ENCODE measurements at regions not wholly inside any gene's neighbourhood (a gene's known extent, or its start where the extent isn't known, plus 50 kb on each side); places are given as distances from the start of the nearest gene placed in this dataset.
"Not testable (repeated sequence)": the region's sequence is repeated elsewhere in the genome, so short reads cannot be mapped to it uniquely, and the experiment has no call there.

- DNase-seq (ENCODE audit: extremely low read depth, low read depth, low spot score): no peak
These were observed 473.3 kb upstream of the CD180 start for GRCh38 chr5:67669916-67670315.

DNA sequence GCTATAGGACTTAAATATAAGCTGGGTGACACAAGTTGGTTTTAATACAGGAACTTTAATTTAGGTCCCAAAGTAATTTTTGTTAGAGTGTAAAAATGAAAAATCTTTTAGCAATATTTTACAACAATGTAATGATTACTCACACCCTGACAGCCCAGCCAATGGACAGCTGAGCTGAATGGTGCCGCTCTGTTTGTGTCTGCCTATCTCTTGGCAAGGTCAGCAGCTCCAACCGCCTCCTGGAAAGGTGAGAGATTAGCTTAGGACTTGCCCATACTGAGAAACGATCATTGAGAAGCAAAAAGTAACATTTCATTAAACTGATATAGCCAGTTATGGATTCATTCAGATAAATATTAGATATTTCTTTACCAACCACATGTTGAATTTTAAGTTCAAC, 463.6 kb upstream of the CD180 start:
- DNase-seq (ENCODE audit: extremely low read depth, low read depth, low spot score): no peak

DNA sequence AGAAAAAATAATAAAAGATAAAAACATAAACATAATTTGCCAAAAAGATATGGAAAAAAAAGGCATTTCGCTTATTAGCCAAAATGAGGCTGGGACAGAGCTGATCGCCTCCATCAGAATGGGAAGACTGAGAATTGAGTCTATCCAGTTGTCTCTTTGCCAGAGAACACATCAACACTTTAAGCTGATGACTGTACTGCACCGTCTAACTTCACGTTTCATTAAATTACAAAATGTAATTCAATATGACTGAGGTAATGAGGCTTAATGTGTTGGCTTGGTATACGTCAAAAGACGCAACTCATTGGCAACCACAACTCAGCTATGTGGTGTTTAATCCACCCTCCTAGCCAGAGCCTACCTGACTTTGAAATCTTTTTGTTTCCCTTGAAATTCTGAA, 462.7 kb upstream of the CD180 start:
- no peak for DNase-seq (ENCODE audit: extremely low read depth, low read depth, low spot score)

- DNase-seq (ENCODE audit: extremely low read depth, low read depth, low spot score): no peak
These were observed 460.5 kb upstream of the CD180 start for GRCh38 chr5:67657055-67657454.

DNA sequence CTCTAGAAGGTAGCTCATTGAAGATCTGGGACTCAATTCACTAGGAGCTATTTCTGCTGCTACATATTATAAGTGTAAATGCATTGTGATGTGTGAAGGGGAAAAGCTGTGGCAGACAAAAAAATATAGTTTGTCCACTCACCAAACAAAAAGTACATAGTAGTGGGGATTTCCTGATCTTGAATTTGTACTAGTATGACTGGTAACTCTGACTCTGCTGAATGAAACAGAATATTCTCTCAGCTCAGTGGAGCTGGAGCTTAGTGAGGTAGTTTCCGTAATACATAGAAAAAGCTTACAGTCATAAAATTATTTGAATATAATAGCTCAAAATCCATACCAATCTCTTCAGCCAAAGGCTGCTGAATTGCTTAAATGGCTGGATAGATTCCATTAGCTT, 455.6 kb upstream of the CD180 start:
- no peak for DNase-seq (ENCODE audit: extremely low read depth, low read depth, low spot score)

GRCh38 chr5:67651180-67651579, 454.6 kb upstream of the CD180 start:
- no peak for DNase-seq (ENCODE audit: extremely low read depth, low read depth, low spot score)

DNA sequence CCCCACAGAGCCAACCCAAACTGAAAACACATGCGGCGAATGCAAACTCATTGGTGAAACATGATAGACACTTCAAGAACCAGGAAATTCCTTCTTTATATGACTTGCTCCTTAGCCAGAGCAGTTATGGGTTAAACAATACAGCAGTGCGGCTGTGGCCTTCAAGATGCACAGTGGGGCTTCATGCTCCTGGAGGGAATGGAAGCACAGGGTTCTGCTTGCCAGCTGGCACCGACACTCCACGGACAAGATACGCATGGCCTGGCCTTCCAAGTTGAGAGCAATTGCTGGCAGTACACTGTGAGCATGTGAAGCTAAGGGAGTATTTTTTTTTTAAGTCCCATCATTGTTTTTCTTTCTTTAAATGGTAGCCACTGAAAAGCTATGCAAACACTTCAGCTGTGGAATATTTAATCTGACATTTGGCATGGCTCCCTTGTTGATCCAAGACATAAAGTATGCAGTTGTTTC, 451.6 kb upstream of the CD180 start:
- DNase-seq (ENCODE audit: extremely low read depth, low read depth, low spot score): no peak

DNA sequence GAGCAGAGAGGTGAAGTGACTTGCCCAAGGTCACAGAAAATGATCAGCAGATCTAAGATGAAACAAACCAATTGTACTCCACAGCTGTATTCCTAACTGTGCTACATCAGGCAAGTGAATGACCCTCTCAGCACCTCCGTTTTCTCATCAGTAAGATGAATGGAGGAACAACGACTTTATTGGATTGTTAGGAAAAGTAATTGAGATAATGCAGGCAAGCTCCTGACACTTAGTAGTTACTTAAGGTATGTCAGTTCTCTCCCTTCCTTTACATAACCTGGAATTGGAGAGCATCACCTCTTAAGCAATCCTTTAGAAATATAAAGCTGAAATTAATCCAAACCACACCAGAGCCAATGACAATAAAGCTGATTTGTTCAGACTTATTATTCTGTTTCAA, 451.2 kb upstream of the CD180 start:
- no peak for DNase-seq (ENCODE audit: extremely low read depth, low read depth, low spot score)

GRCh38 chr5:67644221-67644920, 447.8 kb upstream of the CD180 start:
- DNase-seq (ENCODE audit: extremely low read depth, low read depth, low spot score): no peak

DNA sequence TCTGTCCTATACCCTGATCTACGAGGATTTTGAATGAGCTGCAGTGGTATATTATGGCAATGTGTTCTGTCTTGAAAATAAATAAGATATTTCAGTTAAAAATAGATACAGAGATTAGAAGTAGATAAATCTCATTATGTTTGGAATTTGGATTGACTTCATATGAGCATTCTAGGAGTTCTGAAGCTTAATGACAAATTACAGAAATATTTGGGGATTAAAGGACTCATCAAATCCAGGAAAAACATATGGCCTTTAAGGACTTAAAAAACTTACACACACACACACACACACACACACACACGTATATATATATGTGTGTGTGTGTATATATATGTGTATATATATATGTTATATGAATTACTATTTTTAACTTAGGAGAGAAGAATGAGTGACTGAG, 446.9 kb upstream of the CD180 start:
- DNase-seq (ENCODE audit: extremely low read depth, low read depth, low spot score): no peak

GRCh38 chr5:67639976-67640375, 443.4 kb upstream of the CD180 start:
- DNase-seq (ENCODE audit: extremely low read depth, low read depth, low spot score): no peak

DNA sequence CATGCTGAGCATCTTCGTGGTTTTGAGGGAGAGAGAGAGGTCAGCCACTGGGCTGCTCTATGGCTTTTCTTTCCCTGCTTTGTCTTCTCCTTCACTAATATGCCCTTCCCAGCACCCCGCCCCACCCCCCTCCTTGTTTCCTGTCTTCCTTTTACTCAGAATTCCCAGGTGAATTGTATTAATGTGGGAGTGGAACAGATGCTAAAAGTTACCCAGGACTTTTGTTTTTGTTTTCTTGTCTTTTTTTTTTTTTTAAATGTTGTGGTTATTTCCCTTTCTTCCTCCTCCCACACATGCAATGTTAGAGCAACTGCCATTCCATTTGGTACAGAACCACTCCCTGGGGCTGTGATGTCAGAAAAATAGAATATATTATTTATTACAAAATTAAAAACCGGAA, 442.7 kb upstream of the CD180 start:
- DNase-seq (ENCODE audit: extremely low read depth, low read depth, low spot score): no peak

GRCh38 chr5:67636850-67637524, 440.4 kb upstream of the CD180 start:
- no peak for DNase-seq (ENCODE audit: extremely low read depth, low read depth, low spot score)

DNA sequence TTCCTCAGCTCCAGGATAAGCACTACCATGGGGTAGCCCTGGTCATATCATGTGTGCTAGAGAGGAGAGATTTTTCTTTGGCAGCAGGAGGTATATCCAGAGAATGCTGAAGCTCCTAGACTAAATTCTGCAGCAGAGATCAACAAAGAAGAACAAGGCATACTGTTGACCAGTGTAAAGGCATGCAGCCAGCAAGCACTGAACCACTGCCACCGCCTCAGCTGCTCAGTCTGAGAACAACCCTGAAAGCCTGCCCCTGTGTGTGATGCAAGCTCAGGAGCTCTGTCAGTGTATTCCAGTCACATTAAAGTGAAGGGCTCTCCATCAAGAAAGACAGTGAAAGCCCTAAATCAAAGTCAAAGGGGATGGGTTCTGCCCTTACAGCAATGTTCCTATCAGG, 439.5 kb upstream of the CD180 start:
- DNase-seq (ENCODE audit: extremely low read depth, low read depth, low spot score): no peak

GRCh38 chr5:67627079-67627478, 430.5 kb upstream of the CD180 start:
- not testable (repeated sequence) for DNase-seq (ENCODE audit: extremely low read depth, low read depth, low spot score)

- DNase-seq (ENCODE audit: extremely low read depth, low read depth, low spot score): no peak
These were observed 426.5 kb upstream of the CD180 start for GRCh38 chr5:67623078-67623477.

DNA sequence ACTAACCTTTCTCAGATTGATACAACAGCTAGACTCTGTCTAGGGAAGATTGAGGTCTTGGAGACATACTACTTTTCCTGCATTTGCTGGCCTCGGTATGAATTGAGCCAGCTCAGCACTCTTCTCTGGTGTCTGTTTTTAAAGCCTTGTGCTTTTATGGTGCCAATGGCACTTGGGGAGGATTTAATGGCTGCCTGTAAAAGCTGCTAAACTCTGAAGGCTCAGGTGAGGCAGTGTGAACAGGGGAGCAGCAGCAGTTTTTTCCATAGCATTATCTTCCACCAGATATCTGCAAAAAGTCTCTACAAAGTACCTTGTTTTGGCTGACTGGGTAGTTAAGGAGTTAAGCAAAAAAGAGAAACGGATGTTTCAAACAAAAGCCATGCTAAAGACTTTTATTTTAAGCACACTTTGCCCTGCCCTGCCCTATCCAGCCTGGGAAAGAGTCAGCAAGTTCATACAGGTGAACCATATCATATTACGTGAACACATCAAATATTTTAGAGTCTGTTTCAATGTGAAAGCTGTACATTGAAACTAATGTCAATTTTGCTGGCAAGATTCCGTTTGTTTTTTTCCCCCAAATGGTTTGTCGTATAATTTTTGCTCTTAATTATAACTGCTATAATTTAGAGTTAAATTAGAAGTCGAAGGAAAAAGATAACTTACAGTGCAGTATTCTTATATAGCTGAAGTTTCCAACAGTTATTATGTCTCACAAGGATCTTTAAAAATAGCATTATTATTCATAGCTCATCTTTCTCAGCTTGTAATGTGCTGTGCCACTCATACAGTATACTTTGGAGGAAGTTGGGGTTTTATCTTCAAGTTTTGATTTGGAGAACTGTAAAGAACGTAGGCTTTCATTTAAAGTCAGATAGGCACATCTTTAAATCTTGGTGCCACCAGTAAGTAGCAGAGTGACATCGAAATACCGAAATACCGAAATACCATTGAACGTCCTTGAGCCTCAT, 424.1 kb upstream of the CD180 start:
- no peak for DNase-seq (ENCODE audit: extremely low read depth, low read depth, low spot score)

GRCh38 chr5:67619636-67620035, 423.0 kb upstream of the CD180 start:
- no peak for DNase-seq (ENCODE audit: extremely low read depth, low read depth, low spot score)

DNA sequence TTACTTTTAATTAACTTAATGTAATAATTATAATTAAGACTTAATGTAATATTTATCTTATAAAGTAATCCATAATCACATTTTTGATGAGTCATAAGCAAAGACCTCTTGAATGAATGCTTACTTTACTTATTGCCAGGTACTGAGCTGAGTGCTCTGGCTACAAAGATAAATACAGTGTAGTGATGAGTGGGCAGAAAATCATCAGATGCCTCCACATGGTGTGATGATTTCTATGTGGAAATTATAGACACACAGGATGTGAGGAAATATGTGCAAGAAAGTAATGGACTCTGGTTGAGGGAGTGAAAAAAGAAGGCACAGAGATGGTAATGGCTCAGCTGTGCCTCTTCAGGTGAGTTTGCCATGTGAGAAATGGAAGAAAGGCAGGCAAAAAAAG, 422.6 kb upstream of the CD180 start:
- no peak for DNase-seq (ENCODE audit: extremely low read depth, low read depth, low spot score)

- no peak for DNase-seq (ENCODE audit: extremely low read depth, low read depth, low spot score)
These were observed 420.5 kb upstream of the CD180 start for GRCh38 chr5:67617051-67617450.

GRCh38 chr5:67612961-67613360, 416.4 kb upstream of the CD180 start:
- no peak for DNase-seq (ENCODE audit: extremely low read depth, low read depth, low spot score)

Data from glomerular endothelial cell (primary cell).